ENCODE measurements at regions not wholly inside any gene's neighbourhood (a gene's known extent, or its start where the extent isn't known, plus 50 kb on each side); places are given as distances from the start of the nearest gene placed in this dataset.

DNA sequence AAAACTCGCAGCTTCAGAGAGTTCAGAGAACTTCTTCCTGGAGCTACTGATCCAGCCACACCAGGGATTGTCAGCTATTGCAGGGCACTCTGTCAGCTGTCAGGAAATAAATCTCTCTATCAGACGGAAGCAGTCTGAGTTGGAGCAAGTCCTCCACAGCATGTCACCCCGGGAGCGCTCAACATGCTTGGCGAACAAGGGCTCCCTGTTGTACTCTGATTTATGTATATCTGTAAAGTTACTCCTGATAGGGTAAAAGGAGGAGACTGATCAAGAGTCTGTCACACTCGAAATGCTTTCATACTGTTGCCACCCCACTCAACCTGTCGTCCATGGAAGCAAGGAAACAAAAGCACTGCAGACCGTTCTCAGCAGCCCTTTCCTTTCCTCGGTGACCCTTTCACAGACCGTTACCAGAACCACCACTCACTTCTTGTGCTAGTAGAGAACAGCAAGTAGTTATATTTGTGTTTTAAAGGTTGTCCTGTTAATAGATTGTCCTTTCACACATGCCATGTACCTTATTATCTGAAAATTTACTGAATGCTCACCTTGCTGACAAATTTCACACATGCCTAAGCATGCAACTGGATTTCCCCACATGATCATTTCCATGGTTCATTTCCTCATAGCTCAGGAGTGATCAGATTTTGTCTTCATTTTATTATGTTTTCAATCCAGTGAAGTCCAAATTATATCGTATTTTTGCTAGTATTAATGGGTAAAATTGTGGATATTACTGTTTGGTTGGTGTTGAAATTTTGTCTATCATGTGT is 2108.9 kb upstream of the TENM3 start:
- DNase-seq (ENCODE audit: low spot score): no peak

DNA sequence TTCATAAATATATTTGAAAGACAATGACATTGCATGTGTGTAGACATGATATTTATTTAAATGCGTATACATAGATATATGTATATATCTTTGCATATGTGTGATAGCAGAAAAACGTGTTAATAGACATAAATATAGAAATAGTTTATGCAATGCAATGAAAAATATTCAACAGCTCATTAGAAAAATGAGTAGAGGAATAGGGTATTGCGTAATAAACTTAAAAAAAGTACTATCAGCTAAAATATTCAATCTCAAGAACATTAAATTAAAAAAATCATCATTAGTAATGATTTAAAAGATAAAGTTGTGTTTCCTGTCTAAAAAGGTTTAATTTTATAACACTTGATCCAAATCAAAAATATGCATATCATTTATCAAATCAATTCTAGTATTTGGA is 2101.5 kb upstream of the TENM3 start:
- no peak for DNase-seq (ENCODE audit: low spot score)

DNA sequence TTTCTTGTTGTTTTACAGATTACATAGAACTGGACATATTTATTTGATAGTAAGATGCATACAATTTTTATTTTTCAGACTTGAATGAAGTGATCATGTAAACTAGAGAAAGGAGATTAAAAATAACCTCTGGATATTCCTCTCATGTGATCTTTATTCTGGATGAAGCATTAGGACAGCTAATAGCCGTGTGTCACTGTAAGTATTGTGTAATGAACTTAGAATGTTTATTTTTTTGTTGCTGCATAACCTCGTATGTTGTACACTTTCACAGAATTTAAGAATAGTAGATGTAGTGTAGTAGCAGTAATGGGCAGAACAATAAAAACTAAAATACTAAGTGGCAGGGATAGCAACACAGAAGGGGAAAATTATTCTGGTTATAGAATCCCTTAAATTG is 2094.5 kb upstream of the TENM3 start:
- no peak for DNase-seq (ENCODE audit: low spot score)

DNA sequence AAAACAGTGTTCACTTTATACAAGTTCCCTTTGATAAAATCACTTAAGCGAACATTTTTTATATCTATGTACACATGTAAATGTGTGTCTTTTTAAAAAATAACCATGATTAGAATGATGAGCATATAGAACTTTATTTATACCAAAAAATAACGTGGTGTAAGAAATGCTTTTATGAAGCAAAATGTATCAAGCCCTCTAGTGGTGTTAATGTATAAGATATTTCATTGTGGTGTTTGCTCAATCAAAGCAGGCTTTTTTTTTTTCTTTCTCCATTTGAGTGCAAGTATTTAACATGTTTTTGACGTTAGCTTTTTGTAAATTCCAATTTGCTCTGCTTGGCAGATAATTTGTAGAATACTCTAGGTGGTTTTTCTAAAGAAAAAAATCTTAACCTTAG is 2092.4 kb upstream of the TENM3 start:
- DNase-seq (ENCODE audit: low spot score): no peak

DNA sequence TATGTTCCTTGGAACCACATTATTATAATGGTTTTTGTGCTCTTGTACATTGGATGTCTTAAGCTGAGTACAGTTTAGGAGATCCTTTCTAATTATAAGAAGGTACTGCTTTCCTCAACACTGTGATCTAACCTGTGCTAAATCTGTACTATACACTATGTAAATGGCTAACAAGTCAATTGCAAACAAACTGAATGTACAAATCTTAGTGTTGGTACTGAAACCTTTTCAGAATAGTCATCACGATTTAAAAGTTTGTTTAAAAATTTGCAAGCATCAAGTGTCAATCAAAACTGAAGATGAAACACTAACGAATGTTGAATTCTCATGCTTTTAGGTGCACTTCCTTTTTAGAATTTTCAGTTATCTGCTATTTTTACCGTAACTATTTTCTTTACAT is 2090.4 kb upstream of the TENM3 start:
- DNase-seq (ENCODE audit: low spot score): no peak

DNA sequence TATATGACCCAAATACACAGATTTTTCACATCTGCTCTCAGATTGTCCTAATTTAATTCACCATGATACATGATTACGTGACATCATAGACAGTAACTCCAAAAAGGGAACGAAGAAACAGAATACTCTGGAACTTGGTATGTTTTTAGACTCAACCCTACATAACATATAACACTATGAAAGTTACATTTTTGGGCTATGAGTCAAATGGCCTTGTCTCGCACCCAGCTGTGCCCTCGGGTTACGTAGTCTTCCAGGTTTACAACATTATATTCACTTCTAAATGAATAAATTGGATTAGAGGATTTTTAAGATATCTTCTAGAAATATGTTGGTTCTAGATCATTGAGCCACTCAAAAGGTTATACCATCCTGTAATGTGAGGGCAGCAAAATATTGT is 2089.6 kb upstream of the TENM3 start:
- no peak for DNase-seq (ENCODE audit: low spot score)

DNA sequence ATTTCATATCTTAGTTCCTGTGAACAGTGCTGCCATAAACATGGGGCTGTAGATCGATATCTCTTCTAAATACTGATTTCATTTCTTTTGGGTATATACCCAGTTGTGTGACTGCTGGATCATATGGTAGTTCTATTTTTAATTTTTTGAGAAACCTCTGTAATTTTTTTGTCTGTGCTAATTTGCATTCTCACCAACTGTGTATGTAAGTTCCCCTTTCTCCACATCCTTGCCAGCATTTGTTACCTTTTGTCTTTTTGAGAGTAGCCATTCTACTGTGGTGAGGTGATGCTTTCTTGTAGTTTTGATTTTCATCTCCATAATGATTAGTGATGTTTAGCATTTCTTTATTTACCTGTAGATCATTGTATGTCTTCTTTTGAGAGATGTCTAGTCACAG is 2086.5 kb upstream of the TENM3 start:
- DNase-seq (ENCODE audit: low spot score): no peak

DNA sequence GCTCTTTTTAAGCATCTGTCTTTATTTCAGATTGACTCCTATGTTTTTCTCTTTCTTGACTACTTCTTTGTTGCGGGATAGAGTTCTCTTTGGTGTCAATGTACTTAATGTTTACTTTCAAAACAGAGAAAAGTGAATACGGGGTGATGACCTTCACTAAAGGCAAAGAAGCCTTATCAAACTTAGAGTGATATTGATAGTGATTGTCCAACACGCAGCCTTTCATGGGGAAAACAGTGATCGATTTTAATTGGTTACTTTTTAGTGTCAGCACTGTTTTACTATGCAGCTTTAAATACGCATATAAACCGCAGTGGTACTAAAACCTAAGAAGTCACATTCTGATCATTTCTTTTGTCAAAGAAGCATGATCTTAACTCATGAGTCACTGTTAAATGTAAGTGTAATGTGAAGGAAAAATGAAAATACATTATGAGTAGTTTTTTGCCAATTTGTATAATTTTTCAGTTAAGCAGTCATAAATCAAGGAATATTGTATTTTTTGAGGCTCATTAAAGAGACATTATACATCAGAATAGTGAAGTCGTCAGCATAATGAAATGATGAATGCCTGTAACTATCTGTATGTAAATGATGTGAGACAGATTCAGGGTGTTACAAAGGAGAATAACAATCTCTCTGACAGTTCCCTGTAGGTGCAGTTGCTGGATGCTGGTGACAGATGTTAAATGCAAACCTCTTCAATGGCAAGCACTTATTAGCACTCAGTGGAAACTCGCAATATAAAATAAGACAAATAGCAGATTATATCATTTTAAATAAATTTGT is 2082.8 kb upstream of the TENM3 start:
- no peak for DNase-seq (ENCODE audit: low spot score)

DNA sequence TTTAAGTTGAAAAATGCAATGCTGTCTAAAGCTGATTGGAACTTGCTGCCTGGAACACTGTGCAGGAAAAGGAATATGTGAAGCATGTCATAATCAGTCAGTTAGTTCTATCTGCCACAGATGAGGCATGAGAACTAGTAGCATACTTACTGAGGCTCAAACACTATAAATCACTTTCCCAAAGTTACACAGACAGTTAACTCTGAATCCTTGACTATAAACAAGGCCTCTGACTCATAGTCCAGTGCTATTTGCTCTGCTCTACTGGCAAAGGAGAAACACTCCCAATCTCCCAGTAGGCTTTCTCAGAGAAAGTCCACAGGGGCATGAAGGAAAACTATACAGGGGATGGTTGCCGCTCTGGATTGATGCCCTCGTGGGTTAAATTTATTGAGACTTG is 2078.4 kb upstream of the TENM3 start:
- DNase-seq (ENCODE audit: low spot score): no peak

DNA sequence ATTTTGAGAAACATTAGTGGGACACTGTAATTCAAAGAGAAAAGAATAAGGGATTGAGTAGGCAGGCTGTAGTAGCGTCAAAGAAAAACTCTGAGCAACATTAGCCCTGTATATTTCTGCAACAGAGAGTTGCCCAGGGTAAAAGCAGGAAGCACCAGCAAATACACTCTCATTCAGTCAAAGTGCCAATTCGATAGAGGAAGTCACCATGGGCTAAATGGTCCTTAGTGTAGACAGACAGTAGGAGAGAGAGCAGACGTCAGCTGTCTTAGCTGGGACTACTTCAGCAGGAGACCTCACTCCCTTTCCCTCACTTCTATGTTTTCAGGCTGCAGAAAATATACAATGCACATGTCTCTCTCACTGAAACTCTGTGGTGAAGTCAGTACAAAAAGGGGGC is 2073.8 kb upstream of the TENM3 start:
- no peak for DNase-seq (ENCODE audit: low spot score)

DNA sequence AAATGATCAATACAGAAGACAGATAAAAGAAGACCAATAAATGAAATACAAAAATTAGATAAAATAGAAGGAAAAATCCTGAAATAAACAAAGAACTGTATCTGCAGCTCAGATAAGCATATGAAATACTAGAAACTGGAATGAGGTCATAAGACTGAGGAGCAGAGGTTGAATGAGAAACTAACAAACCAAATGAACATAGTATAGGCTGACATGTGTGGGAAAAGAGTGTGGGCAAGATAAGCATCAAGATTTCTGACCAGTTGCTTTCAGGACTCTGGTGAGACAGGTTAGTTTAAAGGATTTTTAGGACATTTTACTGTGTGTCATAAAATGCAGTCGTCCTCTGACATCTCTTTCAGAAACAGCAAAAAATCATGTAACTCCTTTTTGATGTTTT is 2073.2 kb upstream of the TENM3 start:
- no peak for DNase-seq (ENCODE audit: low spot score)

DNA sequence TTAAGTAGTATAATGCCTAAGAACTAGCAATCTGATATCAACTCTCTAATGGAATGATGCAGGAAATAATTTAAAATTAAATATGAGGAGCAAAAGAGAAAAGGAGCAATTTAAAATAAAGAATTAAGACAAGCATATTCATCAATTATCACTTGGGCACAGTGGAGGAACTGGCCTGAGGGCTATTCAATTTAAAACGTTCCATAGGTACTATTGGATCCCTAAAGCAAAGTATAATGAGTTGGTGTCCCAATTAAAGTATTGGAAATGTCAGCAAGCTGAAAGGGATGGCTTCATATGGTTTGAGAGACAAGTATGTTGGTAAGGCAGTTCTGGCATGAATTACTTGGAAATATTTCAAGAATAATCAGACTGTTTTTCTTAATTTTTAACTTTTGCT is 2064.1 kb upstream of the TENM3 start:
- no peak for DNase-seq (ENCODE audit: low spot score)

DNA sequence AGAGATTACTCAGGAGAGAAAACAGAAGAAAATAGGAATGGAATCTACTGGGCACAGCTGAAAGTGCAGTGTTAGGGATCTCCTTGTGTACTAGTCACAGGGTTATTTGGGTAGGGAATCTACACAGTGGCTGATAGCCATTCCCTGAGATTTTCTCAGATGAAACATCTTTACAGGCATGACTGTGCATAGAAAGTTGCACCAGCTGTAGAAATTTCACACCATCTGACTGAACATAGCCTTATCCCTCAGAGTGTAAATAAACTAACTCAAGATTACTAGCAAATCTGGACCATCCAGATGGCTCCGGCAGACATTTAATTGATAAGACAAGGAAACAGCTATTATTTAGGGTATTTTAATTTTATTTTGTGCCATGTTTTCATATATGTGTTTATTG is 2053.5 kb upstream of the TENM3 start:
- no peak for DNase-seq (ENCODE audit: low spot score)

DNA sequence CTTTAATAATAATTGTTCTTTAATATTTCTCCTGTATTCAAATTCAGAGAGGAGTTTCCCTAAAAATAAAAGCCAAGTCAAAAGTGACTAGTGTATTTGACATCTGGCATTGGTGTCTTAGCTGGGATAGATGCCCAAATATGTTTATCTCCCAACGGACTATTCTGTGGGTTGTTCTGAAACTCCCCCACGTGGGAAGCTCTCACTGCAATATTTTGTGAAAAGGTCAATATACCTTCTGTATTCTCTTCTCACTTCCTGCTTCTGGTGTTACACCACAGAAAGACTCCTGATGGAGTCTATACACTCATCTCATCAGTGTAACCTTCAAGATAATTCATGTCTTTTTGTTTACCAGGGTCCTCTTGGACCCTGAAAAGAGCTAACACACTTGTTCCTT is 2052.8 kb upstream of the TENM3 start:
- no peak for DNase-seq (ENCODE audit: low spot score)

DNA sequence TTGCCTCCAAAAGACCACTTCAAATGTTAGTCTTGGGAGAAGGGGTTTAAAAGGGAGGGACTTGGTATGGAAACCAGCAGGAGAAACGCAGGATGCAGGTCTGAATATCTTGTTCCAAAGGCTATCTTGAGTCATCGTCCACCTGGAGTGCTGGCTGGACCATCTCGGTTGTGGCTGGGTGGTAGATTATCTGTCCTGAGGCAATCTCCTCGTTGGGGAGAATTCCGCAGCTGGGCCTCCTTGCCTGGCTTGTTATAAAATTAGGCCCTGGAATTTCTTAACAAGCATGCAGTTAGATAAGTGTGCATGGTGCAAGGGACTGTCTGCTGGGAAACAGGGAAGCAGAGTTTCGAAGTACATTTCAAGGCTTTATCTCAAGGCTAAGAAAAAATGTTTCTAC is 2045.7 kb upstream of the TENM3 start:
- no peak for DNase-seq (ENCODE audit: low spot score)

DNA sequence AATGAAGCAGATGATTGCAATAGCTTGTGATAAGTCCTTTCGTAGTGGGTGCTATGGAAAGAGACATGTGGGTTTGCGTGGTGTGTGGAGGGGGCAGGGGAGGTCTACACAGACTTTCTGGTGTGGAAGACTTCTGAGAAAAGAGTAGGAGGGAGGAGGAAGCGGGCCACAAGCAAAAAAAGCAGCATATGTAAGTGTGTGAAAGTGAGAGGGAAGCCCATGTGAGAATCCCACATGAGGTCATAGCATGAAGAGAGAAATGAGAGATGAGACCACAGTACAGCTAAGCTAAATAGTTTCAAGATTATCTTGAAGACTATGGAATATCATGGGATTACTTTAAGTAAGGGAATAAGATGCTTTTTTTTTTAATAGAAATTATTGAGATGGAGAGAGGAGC is 2039.9 kb upstream of the TENM3 start:
- DNase-seq (ENCODE audit: low spot score): no peak

DNA sequence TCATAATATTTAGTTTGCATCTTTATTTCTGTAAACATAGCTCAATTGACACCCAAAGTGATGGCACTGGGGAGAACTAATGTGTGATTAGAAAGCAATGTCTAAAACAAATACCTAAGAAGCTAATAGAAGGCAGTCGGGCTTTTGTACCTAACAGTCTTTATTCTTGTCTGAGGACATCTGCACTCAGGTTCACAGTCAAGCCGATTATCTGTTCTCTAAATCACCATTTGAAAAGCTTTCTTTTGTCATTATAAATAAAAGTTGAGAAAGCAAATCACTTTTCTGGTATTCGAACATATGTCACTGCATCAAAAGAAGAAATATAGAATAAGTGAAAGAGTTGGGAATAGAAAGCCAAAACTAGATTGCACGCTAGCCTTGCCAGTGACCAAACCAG is 2037.9 kb upstream of the TENM3 start:
- no peak for DNase-seq (ENCODE audit: low spot score)

DNA sequence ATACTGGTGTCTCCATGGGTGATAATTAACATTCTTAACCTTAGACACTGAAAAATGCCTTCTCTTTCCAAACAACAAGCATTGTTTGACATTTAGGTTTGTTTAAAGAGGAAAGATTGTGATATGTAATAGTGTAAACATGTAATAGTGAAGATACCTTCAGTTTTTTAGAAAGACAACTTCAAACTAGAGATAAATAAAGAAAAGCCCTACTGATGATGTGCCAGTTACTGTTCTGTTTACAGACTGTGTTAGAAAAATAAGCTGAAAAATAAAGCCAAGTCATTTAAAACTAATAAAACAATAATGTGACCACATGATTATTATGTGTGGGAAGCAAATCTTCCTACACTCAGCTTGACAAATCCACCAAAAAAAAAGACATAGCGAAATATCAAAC is 2035.3 kb upstream of the TENM3 start:
- no peak for DNase-seq (ENCODE audit: low spot score)

DNA sequence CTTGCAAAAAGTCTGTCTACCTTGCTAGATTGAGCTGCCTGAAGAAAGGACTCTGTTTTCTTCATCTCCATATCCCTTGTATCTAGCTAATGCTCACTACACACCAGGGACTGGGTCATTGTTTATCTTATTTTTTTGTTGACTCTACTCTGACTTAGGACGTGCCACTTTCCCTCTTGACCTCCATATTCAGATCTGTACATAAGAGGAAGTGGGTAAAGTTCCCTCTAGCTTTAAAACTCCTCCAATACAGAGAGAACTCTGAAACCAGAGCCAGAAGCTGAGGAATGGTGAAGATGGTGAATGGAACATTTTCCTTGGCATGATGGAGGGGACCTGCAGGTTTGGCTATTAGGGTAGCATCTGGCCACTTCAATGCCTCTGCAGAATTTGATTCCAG is 2026.1 kb upstream of the TENM3 start:
- no peak for DNase-seq (ENCODE audit: low spot score)

DNA sequence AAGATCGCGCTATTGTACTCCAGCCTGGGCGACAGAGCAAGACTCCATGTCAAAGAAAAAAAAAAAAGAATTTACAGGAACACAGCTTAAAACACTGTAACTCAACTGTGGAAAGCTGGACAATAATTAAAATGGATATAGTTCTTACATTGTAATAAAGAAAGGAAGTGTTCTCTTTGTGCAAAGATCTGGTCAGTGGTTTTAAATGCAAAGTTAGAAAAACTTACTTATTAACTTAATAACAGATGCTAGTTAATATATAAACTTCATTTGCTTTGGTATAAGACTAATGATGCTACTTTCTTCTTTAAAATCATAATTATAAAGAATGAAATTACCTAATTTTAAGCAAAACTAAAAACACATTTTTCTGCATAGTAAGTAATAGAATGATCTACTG is 2024.1 kb upstream of the TENM3 start:
- DNase-seq (ENCODE audit: low spot score): no peak

DNA sequence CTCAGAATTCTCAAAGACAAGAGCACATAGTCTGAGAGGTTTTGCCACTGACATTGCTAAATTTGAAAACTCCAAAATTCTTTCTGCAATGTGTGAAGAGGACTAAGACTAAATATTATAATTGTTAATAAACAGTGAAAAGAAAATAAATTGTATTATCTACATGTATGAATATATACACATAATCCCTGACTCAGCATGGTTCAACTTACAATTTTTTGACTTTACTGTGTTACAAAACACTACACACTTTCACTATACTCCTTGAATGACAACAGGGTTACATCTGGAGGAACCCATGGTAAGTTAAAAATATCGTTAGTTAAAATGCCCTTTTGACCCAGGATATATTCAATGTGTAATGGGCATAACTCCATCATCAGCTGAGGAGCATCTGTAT is 2017.2 kb upstream of the TENM3 start:
- DNase-seq (ENCODE audit: low spot score): no peak

DNA sequence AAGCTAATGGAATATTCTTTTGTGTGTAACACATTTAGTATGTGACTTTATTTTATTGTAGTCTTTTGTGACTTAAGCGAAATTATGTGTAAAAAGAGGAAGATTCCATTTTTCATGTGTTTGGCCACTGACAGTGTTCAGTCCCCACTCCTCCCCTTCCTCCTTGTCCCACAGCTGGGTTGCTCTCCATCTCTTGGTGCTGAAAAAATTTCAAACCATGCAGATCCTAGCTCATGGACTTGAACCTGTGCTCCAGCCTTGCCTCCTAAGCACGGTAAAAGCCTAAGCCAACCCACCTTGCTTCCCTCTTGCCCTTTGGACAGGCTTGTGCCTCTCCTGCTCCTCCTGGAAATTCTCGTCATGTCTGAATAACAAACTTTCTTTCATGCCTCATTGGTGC is 2008.5 kb upstream of the TENM3 start:
- no peak for DNase-seq (ENCODE audit: low spot score)

DNA sequence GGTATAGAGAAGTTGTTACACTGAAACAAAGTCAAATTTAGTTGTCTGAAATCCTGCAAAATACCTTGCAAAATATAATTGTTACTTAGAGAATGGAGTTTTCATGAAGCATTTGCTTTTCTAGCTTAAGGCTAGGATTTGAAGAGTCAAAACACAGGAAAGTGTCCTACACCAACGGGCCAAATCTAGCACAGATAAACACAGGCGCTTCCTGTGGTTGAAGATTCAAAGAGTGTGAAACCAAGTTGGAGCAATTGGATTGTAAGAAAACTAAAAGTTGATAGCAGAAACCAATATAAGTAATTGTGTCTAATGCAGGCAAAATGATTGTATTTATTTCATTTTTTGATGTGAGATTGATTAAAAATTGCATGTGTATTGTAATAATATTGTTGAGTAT is 2002.5 kb upstream of the TENM3 start:
- DNase-seq (ENCODE audit: low spot score): no peak

DNA sequence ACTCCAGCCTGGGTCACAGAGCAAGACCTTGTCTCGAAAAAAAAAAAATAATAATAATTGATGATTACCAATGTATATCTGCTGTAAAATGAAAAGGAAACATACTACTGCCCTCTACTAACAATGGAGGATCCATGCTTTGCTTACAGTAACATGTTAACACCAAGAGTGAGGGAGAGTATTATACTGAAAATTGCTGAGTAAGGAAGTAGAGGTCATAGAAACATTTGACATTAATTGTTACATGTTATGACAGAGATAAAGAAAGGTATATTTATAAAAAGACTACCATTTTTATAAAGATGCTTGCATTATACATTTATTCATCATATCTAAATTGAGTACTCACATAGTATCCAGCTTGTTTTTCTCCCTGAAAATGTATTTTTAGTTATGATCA is 1989.8 kb upstream of the TENM3 start:
- no peak for DNase-seq (ENCODE audit: low spot score)
